ENCODE measurements at regions not wholly inside any gene's neighbourhood (a gene's known extent, or its start where the extent isn't known, plus 50 kb on each side); places are given as distances from the start of the nearest gene placed in this dataset.

GRCh38 chr10:28241741-28242399, 61.0 kb downstream of the MPP7 start:
- no peak overlapping the region for H3K27ac ChIP-seq
- TF ChIP-seq CTCF (IDR thresholded peaks at IDR 0.05), result peak; percentile 96
- no peak for TF ChIP-seq ZFX (IDR thresholded peaks at IDR 0.05; ENCODE audit: borderline replicate concordance)

- TF ChIP-seq ZFX (IDR thresholded peaks at IDR 0.05; ENCODE audit: borderline replicate concordance) (no peak), CTCF (IDR thresholded peaks at IDR 0.05) (no peak)
- H3K27ac ChIP-seq, result no peak overlapping the region
Measured at GRCh38 chr10:28240400-28240799, 62.5 kb downstream of the MPP7 start.

GRCh38 chr10:28236591-28236990, 66.3 kb downstream of the MPP7 start:
- no peak overlapping the region for H3K27ac ChIP-seq
- TF ChIP-seq ZFX (IDR thresholded peaks at IDR 0.05; ENCODE audit: borderline replicate concordance) (no peak), CTCF (IDR thresholded peaks at IDR 0.05) (no peak)

- TF ChIP-seq CTCF (IDR thresholded peaks at IDR 0.05), result no peak
- TF ChIP-seq ZFX (IDR thresholded peaks at IDR 0.05; ENCODE audit: borderline replicate concordance), result no peak
- no peak overlapping the region for H3K27ac ChIP-seq
Measured at GRCh38 chr10:28220811-28221210, 82.1 kb downstream of the MPP7 start.

GRCh38 chr10:28219251-28219650, 83.6 kb downstream of the MPP7 start:
- H3K27ac ChIP-seq, result no peak overlapping the region
- TF ChIP-seq ZFX (IDR thresholded peaks at IDR 0.05; ENCODE audit: borderline replicate concordance) (no peak), CTCF (IDR thresholded peaks at IDR 0.05) (no peak)

GRCh38 chr10:28217848-28218247, 85.0 kb downstream of the MPP7 start:
- no peak overlapping the region for H3K27ac ChIP-seq
- TF ChIP-seq CTCF (IDR thresholded peaks at IDR 0.05), result no peak
- no peak for TF ChIP-seq ZFX (IDR thresholded peaks at IDR 0.05; ENCODE audit: borderline replicate concordance)

GRCh38 chr10:28215930-28216329, 86.9 kb downstream of the MPP7 start:
- TF ChIP-seq ZFX (IDR thresholded peaks at IDR 0.05; ENCODE audit: borderline replicate concordance) (no peak), CTCF (IDR thresholded peaks at IDR 0.05) (no peak)
- H3K27ac ChIP-seq, result no peak overlapping the region

Measured in 22Rv1 (cell line).